Neural progenitor cell (in vitro differentiated cells): ENCODE measurements at regions not wholly inside any gene's neighbourhood (a gene's known extent, or its start where the extent isn't known, plus 50 kb on each side); places are given as distances from the start of the nearest gene placed in this dataset.
"Not testable (repeated sequence)": the region's sequence is repeated elsewhere in the genome, so short reads cannot be mapped to it uniquely, and the experiment has no call there.

Experiments
- DNase-seq: peaks from one replicate; pipeline ENCODE4 v3.0.0-alpha.2; 2016; ENCODE audit warnings: low spot score
- H2AFZ ChIP-seq: fragments of 200-600 bp; sonication (generic); replicated peaks from 2 replicates; pipeline ENCODE4 v1.6.1; 2016; ENCODE audit warnings: antibody characterized with exemption
- H3F3A ChIP-seq: fragments of 200-600 bp; sonication (generic); 2 replicates; pipeline ENCODE4 v1.6.1; 2016; ENCODE audit warnings: antibody characterized with exemption, low read depth
- H3K27ac ChIP-seq: fragments of 200-600 bp; sonication (generic); 2 replicates; pipeline ENCODE4 v1.5.1; 2016; ENCODE audit warnings: mild to moderate bottlenecking
- H3K27me3 ChIP-seq: fragments of 200-600 bp; sonication (generic); 2 replicates; pipeline ENCODE4 v1.6.1; 2016; ENCODE audit warnings: mild to moderate bottlenecking, moderate library complexity
- H3K36me3 ChIP-seq: fragments of 200-600 bp; sonication (generic); 2 replicates; pipeline ENCODE4 v1.5.1; 2016
- H3K4me1 ChIP-seq: fragments of 200-600 bp; sonication (generic); 2 replicates; pipeline ENCODE4 v1.6.1; 2016; ENCODE audit warnings: mixed run types
- H3K4me2 ChIP-seq: fragments of 200-600 bp; sonication (generic); 2 replicates; pipeline ENCODE4 v1.6.1; 2016
- H3K4me3 ChIP-seq: fragments of 200-600 bp; sonication (generic); 2 replicates; pipeline ENCODE4 v1.5.1; 2016
- H3K79me2 ChIP-seq: fragments of 200-600 bp; sonication (generic); 2 replicates; pipeline ENCODE4 v1.6.1; 2016; ENCODE audit warnings: low read depth
- H3K9ac ChIP-seq: fragments of 200-600 bp; sonication (generic); 2 replicates; pipeline ENCODE4 v1.6.1; 2016
- H3K9me3 ChIP-seq: fragments of 200-600 bp; sonication (generic); 2 replicates; pipeline ENCODE4 v1.5.1; 2016; ENCODE audit warnings: low read depth
- H4K20me1 ChIP-seq: fragments of 200-600 bp; sonication (generic); 2 replicates; pipeline ENCODE4 v1.6.1; 2016; ENCODE audit warnings: low read depth
- H3K27ac Mint-ChIP-seq: 3 replicates; pipeline ENCODE4 v1.8.0; 2021; ENCODE audit warnings: mixed read lengths
- H3K27me3 Mint-ChIP-seq: 2 replicates; pipeline ENCODE4 v1.8.0; 2022; ENCODE audit warnings: low read depth, mild to moderate bottlenecking, inconsistent platforms, moderate library complexity, mixed read lengths; ENCODE audit not compliant: insufficient read depth
- H3K36me3 Mint-ChIP-seq: 3 replicates; pipeline ENCODE4 v1.8.0; 2021; ENCODE audit warnings: mixed read lengths
- H3K4me1 Mint-ChIP-seq: 3 replicates; pipeline ENCODE4 v1.8.0; 2021; ENCODE audit warnings: mixed read lengths
- H3K4me3 Mint-ChIP-seq: 3 replicates; pipeline ENCODE4 v1.8.0; 2021; ENCODE audit warnings: mild to moderate bottlenecking, moderate library complexity, mixed read lengths
- H3K9me3 Mint-ChIP-seq: 3 replicates; pipeline ENCODE4 v1.8.0; 2020; ENCODE audit warnings: mixed read lengths
- CTCF ChIP-seq: fragments of 200-600 bp; sonication (generic); IDR thresholded peaks from 2 replicates; pipeline ENCODE4 v1.5.1; 2017; ENCODE audit warnings: antibody characterized with exemption, mild to moderate bottlenecking
- EZH2 ChIP-seq: fragments of 200-600 bp; sonication (generic); IDR thresholded peaks from 2 replicates; pipeline ENCODE4 v1.6.1; 2017; ENCODE audit warnings: antibody characterized with exemption, mild to moderate bottlenecking, moderate library complexity
- EZH2phosphoT487 ChIP-seq: fragments of 200-600 bp; sonication (generic); IDR thresholded peaks from 2 replicates; pipeline ENCODE4 v1.6.1; 2017; ENCODE audit warnings: antibody characterized with exemption

GRCh38 chr15:79641841-79642240 is 209.7 kb downstream of the MINAR1 start:
- H3F3A ChIP-seq, result no peaks in the 10 kb centered on the region
- Mint-ChIP-seq H3K36me3 (no peaks in the 10 kb centered on the region), H3K4me1 (peaks cover 4% of the 10 kb centered on the region), H3K27me3 (no peaks in the 10 kb centered on the region), H3K4me3 (no peak overlapping the region), H3K9me3 (peaks cover 2% of the 10 kb centered on the region), H3K27ac (no peak overlapping the region)
- H3K4me2 ChIP-seq, result no peak overlapping the region
- no peak overlapping the region for H2AFZ ChIP-seq
- no peak for DNase-seq
- no peak for TF ChIP-seq EZH2
- TF ChIP-seq CTCF, result no peak
- no peak for TF ChIP-seq EZH2phosphoT487
- H3K27me3 ChIP-seq, result no peaks in the 10 kb centered on the region
- no peaks in the 10 kb centered on the region for H3K79me2 ChIP-seq
- H3K27ac ChIP-seq, result no peak overlapping the region
- H3K4me1 ChIP-seq, result no peaks in the 10 kb centered on the region
- H3K9me3 ChIP-seq, result no peaks in the 10 kb centered on the region
- H3K4me3 ChIP-seq, result no peak overlapping the region
- no peak overlapping the region for H3K9ac ChIP-seq
- no peaks in the 10 kb centered on the region for H4K20me1 ChIP-seq
- H3K36me3 ChIP-seq, result no peaks in the 10 kb centered on the region

- H4K20me1 ChIP-seq, result no peaks in the 10 kb centered on the region
- Mint-ChIP-seq H3K36me3 (no peaks in the 10 kb centered on the region), H3K4me1 (peaks cover 3% of the 10 kb centered on the region), H3K4me3 (no peak overlapping the region), H3K27me3 (no peaks in the 10 kb centered on the region), H3K9me3 (peaks cover 3% of the 10 kb centered on the region), H3K27ac (no peak overlapping the region)
- H3K9ac ChIP-seq, result no peak overlapping the region
- no peak for DNase-seq
- H3K27ac ChIP-seq, result no peak overlapping the region
- H3K4me2 ChIP-seq, result no peak overlapping the region
- H3K36me3 ChIP-seq, result no peaks in the 10 kb centered on the region
- no peaks in the 10 kb centered on the region for H3F3A ChIP-seq
- no peaks in the 10 kb centered on the region for H3K4me1 ChIP-seq
- no peaks in the 10 kb centered on the region for H3K9me3 ChIP-seq
- no peak overlapping the region for H3K4me3 ChIP-seq
- no peaks in the 10 kb centered on the region for H3K27me3 ChIP-seq
- TF ChIP-seq EZH2phosphoT487 (no peak), EZH2 (no peak), CTCF (no peak)
- H2AFZ ChIP-seq, result no peak overlapping the region
- H3K79me2 ChIP-seq, result no peaks in the 10 kb centered on the region
These were observed 211.3 kb downstream of the MINAR1 start for GRCh38 chr15:79643393-79643792.

GRCh38 chr15:79644091-79644490 is 212.0 kb downstream of the MINAR1 start:
- Mint-ChIP-seq H3K36me3 (no peaks in the 10 kb centered on the region), H3K27ac (no peak overlapping the region), H3K27me3 (no peaks in the 10 kb centered on the region), H3K9me3 (peaks cover 3% of the 10 kb centered on the region), H3K4me3 (no peak overlapping the region), H3K4me1 (peaks cover 3% of the 10 kb centered on the region)
- Histone ChIP-seq H3K27me3 (no peaks in the 10 kb centered on the region), H3K79me2 (no peaks in the 10 kb centered on the region), H3K27ac (no peak overlapping the region), H3K4me2 (no peak overlapping the region), H3K4me1 (no peaks in the 10 kb centered on the region), H3K4me3 (no peak overlapping the region), H2AFZ (no peak overlapping the region), H3K9me3 (no peaks in the 10 kb centered on the region), H3F3A (no peaks in the 10 kb centered on the region), H3K36me3 (no peaks in the 10 kb centered on the region), H4K20me1 (no peaks in the 10 kb centered on the region), H3K9ac (no peak overlapping the region)
- no peak for DNase-seq
- no peak for TF ChIP-seq EZH2
- TF ChIP-seq EZH2phosphoT487, result no peak
- no peak for TF ChIP-seq CTCF

- not testable (repeated sequence) for H3K4me2 ChIP-seq, DNase-seq, H3K4me3 ChIP-seq, H3K36me3 ChIP-seq, H3K27ac ChIP-seq, H3K79me2 ChIP-seq, H3K27me3 ChIP-seq, H3K27me3 Mint-ChIP-seq, H3K4me1 ChIP-seq, H2AFZ ChIP-seq, H3K4me1 Mint-ChIP-seq, H3K36me3 Mint-ChIP-seq, H3F3A ChIP-seq, H3K27ac Mint-ChIP-seq, H3K9me3 ChIP-seq, H3K4me3 Mint-ChIP-seq, H3K9me3 Mint-ChIP-seq, H3K9ac ChIP-seq, H4K20me1 ChIP-seq
These were observed 220.8 kb downstream of the MINAR1 start for GRCh38 chr15:79652972-79653371.
